HCT116 (cell line): ENCODE measurements at regions not wholly inside any gene's neighbourhood (a gene's known extent, or its start where the extent isn't known, plus 50 kb on each side); places are given as distances from the start of the nearest gene placed in this dataset.

Experiments
- CTCF ChIP-seq, 3 experiments: fragments of 200-600 bp in 1 of 3; sonication (generic) in 1 of 3; IDR thresholded peaks in 2 of 3; conservative IDR thresholded peaks in 1 of 3; 2 replicates each; pipeline ENCODE4 v1.5.1; 2012 to 2017; ENCODE audit warnings: low read depth in 2 of 3, low read length in 2 of 3, antibody characterized with exemption in 1 of 3, borderline replicate concordance in 1 of 3, control low read depth in 1 of 3, mild to moderate bottlenecking in 1 of 3, mixed read lengths in 1 of 3, mixed run types in 1 of 3, moderate library complexity in 1 of 3; ENCODE audit not compliant: insufficient read depth in 1 of 3
- EZH2 ChIP-seq: fragments of 200-600 bp; sonication (generic); IDR thresholded peaks from 2 replicates; pipeline ENCODE4 v1.6.1; 2017; ENCODE audit warnings: antibody characterized with exemption, mixed run types
- POLR2A ChIP-seq: IDR thresholded peaks from 2 replicates; pipeline ENCODE4 v1.7.0; 2011; ENCODE audit warnings: borderline replicate concordance; ENCODE audit not compliant: insufficient read depth, insufficient read length; ENCODE audit errors: extremely low read depth

- no peak for TF ChIP-seq CTCF (IDR thresholded peaks at IDR 0.05 in 2 of 3, conservative IDR thresholded peaks at IDR 0.05 in 1 of 3; ENCODE audit: borderline replicate concordance in 1 of 3, insufficient read depth in 1 of 3, low read depth in 2 of 3, low read length in 2 of 3)
- no peak for TF ChIP-seq EZH2
- no peak for TF ChIP-seq POLR2A
Measured at GRCh38 chr2:71849607-71850305, 297.9 kb downstream of the CYP26B1 start.
